DND-41 (cell line): ENCODE measurements at regions not wholly inside any gene's neighbourhood (a gene's known extent, or its start where the extent isn't known, plus 50 kb on each side); places are given as distances from the start of the nearest gene placed in this dataset.

Experiments
- ATAC-seq: fragments of 200-7000 bp; cut with Tn5 transposase; 3 replicates; pipeline ENCODE4 v1.9.1; 2021; ENCODE audit warnings: low read depth; ENCODE audit not compliant: insufficient read depth
- DNase-seq: peaks from one replicate; pipeline ENCODE4 v3.0.0-alpha.2; 2020
- H2AFZ ChIP-seq: 2 replicates; pipeline ENCODE4 v1.6.0; 2012; ENCODE audit warnings: low read depth, low read length
- H3K27ac ChIP-seq: 2 replicates; pipeline ENCODE4 v1.5.1; 2012; ENCODE audit warnings: low read length, inconsistent platforms
- H3K27me3 ChIP-seq: fragments of 200-600 bp; sonication (generic); 2 replicates; pipeline ENCODE4 v1.6.0; 2012; ENCODE audit warnings: low read length, mild to moderate bottlenecking, inconsistent platforms; ENCODE audit not compliant: insufficient read depth, poor library complexity
- H3K36me3 ChIP-seq: 2 replicates; pipeline ENCODE4 v1.5.1; 2012; ENCODE audit warnings: low read length, inconsistent platforms; ENCODE audit not compliant: insufficient read depth
- H3K4me1 ChIP-seq: 2 replicates; pipeline ENCODE4 v1.5.1; 2012; ENCODE audit warnings: mild to moderate bottlenecking, low read length; ENCODE audit not compliant: insufficient read depth
- H3K4me2 ChIP-seq: 2 replicates; pipeline ENCODE4 v1.6.0; 2012; ENCODE audit warnings: mild to moderate bottlenecking, moderate library complexity, low read length, inconsistent platforms; ENCODE audit not compliant: insufficient read depth
- H3K4me3 ChIP-seq, 2 experiments: fragments of 200-600 bp in 1 of 2; shearing (Covaris generic) in 1 of 2; 2 replicates each; pipeline ENCODE4 v1.5.1; 2012 to 2016; ENCODE audit warnings: inconsistent platforms in 2 of 2, low read length in 2 of 2, mild to moderate bottlenecking in 2 of 2, low read depth in 1 of 2, moderate library complexity in 1 of 2
- H3K79me2 ChIP-seq: 2 replicates; pipeline ENCODE4 v1.6.0; 2012; ENCODE audit warnings: low read length, inconsistent platforms; ENCODE audit not compliant: insufficient read depth
- H3K9ac ChIP-seq: 2 replicates; pipeline ENCODE4 v1.6.0; 2012; ENCODE audit warnings: low read depth, mild to moderate bottlenecking, inconsistent platforms, low read length, moderate library complexity
- H3K9me3 ChIP-seq: 2 replicates; pipeline ENCODE4 v1.5.1; 2012; ENCODE audit warnings: low read length, moderate library complexity, mild to moderate bottlenecking, inconsistent platforms; ENCODE audit not compliant: insufficient read depth, severe bottlenecking
- H4K20me1 ChIP-seq: 2 replicates; pipeline ENCODE4 v1.6.0; 2012; ENCODE audit warnings: low read length; ENCODE audit not compliant: insufficient read depth
- EZH2 ChIP-seq: IDR thresholded peaks from 3 replicates; pipeline ENCODE4 v1.6.1; 2012; ENCODE audit warnings: borderline replicate concordance, low read depth, mild to moderate bottlenecking, moderate library complexity, low read length, inconsistent platforms; ENCODE audit not compliant: severe bottlenecking
- TF ChIP-seq, protein P1 (sequence below): IDR thresholded peaks from 2 replicates; pipeline ENCODE4 v1.5.1; 2012; ENCODE audit warnings: borderline replicate concordance, low read length, moderate library complexity, mild to moderate bottlenecking; ENCODE audit not compliant: poor library complexity, severe bottlenecking; ENCODE audit errors: extremely low read depth

DNA sequence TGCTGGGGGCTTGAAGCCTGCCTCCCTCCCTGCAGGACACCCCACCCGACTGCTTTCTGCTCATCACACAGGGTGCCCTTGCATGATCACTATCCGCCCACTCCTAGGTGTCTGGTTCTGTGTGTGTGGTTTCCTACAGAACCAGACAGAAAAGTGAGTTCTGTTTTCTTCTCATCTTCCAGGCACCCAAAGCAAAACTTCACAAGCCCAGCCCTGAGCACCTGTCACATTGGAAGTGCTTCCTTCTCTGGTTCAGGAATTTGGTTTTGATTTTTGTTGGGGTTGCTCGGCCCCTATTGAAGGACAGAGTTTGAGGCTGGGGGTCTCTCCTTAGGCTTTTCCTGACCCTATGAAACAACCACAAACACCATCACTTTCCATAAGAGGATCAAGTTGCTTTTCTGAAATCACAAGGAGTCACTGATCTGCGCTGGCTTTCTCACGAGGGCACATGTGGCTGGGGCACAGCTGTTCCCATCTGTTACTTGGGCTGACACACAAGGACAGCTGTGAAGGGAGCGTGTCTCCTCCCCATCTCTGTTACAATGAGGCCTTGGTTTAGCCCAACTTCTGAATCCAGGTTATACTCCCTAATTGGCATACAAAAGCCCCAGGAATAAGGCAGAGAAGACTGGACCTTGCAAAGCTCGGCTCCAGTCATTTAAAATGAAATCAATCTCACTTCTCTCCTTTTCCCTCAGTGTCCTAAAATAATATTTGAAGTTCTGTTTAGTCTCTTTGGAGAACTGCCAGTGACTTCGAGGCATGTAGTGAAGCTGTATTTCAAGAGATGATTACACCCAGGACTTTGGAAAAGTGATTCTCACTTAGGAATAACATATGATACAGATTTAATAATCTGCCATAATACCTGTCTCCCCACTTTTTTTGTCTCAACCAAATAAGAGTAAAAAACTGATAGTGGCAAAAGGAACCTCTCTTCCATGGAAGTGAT, 213.1 kb upstream of the GAS1 start:
- H3K4me2 ChIP-seq, result no peak overlapping the region
- H3K9ac ChIP-seq, result no peak overlapping the region
- no peaks in the 10 kb centered on the region for H4K20me1 ChIP-seq
- no peak overlapping the region for H3K27ac ChIP-seq
- ATAC-seq, result no peak
- H3K36me3 ChIP-seq, result no peaks in the 10 kb centered on the region
- H3K4me3 ChIP-seq, result no peak overlapping the region
- DNase-seq, result no peak
- no peak overlapping the region for H2AFZ ChIP-seq
- H3K79me2 ChIP-seq, result no peaks in the 10 kb centered on the region
- no peaks in the 10 kb centered on the region for H3K4me1 ChIP-seq
- TF ChIP-seq EZH2, result no peak
- TF ChIP-seq, protein P1, sequence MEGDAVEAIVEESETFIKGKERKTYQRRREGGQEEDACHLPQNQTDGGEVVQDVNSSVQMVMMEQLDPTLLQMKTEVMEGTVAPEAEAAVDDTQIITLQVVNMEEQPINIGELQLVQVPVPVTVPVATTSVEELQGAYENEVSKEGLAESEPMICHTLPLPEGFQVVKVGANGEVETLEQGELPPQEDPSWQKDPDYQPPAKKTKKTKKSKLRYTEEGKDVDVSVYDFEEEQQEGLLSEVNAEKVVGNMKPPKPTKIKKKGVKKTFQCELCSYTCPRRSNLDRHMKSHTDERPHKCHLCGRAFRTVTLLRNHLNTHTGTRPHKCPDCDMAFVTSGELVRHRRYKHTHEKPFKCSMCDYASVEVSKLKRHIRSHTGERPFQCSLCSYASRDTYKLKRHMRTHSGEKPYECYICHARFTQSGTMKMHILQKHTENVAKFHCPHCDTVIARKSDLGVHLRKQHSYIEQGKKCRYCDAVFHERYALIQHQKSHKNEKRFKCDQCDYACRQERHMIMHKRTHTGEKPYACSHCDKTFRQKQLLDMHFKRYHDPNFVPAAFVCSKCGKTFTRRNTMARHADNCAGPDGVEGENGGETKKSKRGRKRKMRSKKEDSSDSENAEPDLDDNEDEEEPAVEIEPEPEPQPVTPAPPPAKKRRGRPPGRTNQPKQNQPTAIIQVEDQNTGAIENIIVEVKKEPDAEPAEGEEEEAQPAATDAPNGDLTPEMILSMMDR, result no peak
- H3K27me3 ChIP-seq, result no peaks in the 10 kb centered on the region
- no peaks in the 10 kb centered on the region for H3K9me3 ChIP-seq

DNA sequence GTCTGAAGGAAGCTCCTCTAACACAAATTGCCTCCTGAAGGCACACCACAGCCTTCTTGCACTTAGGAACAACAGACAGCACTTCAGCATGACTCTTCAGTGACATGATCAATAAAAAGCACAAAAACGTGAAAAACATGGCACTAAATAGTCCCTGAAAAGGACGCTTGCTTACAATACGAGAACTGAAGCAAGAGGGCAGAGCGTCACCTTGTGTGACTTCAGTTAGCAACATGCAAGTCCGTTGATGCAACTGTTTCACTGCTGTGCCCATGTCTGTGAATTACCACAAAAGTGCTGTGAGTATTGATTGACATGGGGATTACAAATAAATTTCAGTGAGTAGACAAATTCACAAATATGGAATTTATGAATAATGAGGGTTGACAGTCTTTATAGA, 219.9 kb upstream of the GAS1 start:
- H2AFZ ChIP-seq, result no peak overlapping the region
- H3K27me3 ChIP-seq, result no peaks in the 10 kb centered on the region
- H4K20me1 ChIP-seq, result no peaks in the 10 kb centered on the region
- DNase-seq (no peak), ATAC-seq (no peak)
- no peak overlapping the region for H3K27ac ChIP-seq
- no peak overlapping the region for H3K4me3 ChIP-seq
- H3K4me2 ChIP-seq, result no peak overlapping the region
- no peak overlapping the region for H3K9ac ChIP-seq
- no peaks in the 10 kb centered on the region for H3K79me2 ChIP-seq
- TF ChIP-seq, protein P1, result no peak
- no peak for TF ChIP-seq EZH2
- H3K36me3 ChIP-seq, result no peaks in the 10 kb centered on the region
- H3K9me3 ChIP-seq, result no peaks in the 10 kb centered on the region
- no peaks in the 10 kb centered on the region for H3K4me1 ChIP-seq

DNA sequence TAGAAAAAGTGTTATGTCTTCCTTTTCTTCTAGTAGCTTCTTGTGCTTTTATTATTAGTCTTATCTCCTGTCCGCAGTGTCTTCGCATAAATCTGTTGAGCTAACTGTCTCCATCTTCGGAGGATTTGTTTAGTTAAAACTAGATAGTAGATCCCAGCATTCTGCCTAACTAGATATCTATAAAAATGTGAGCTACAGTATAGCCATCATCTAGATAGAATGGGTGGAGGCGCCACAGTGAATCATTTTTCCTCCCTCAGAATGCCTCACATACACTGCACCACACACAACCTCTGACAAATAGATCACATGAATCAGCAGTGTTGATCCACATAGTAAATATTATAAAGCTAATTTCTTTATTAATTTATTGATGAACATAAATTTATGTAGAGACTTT, 220.3 kb upstream of the GAS1 start:
- H3K9me3 ChIP-seq, result no peaks in the 10 kb centered on the region
- H3K4me3 ChIP-seq, result no peak overlapping the region
- H4K20me1 ChIP-seq, result no peaks in the 10 kb centered on the region
- no peak overlapping the region for H3K27ac ChIP-seq
- DNase-seq (no peak), ATAC-seq (no peak)
- H3K79me2 ChIP-seq, result no peaks in the 10 kb centered on the region
- no peaks in the 10 kb centered on the region for H3K4me1 ChIP-seq
- no peak overlapping the region for H3K9ac ChIP-seq
- no peak overlapping the region for H3K4me2 ChIP-seq
- no peaks in the 10 kb centered on the region for H3K27me3 ChIP-seq
- H3K36me3 ChIP-seq, result no peaks in the 10 kb centered on the region
- no peak overlapping the region for H2AFZ ChIP-seq
- TF ChIP-seq EZH2, result no peak
- TF ChIP-seq, protein P1, result no peak
